ENCODE measurements at regions not wholly inside any gene's neighbourhood (a gene's known extent, or its start where the extent isn't known, plus 50 kb on each side); places are given as distances from the start of the nearest gene placed in this dataset.
"Not testable (repeated sequence)": the region's sequence is repeated elsewhere in the genome, so short reads cannot be mapped to it uniquely, and the experiment has no call there.

- no peak for DNase-seq (ENCODE audit: low read depth)
Observed at GRCh38 chr4:104549736-104550135, 55.0 kb upstream of the CXXC4 start.

- no peak for DNase-seq (ENCODE audit: low read depth)
Observed at GRCh38 chr4:104559502-104559901, 64.8 kb upstream of the CXXC4 start.

- DNase-seq (ENCODE audit: low read depth), result no peak
Observed at GRCh38 chr4:104571341-104571740, 76.6 kb upstream of the CXXC4 start.

GRCh38 chr4:104574371-104574770 lies 79.7 kb upstream of the CXXC4 start:
- no peak for DNase-seq (ENCODE audit: low read depth)

- no peak for DNase-seq (ENCODE audit: low read depth)
Observed at GRCh38 chr4:104575278-104575677, 80.6 kb upstream of the CXXC4 start.

- no peak for DNase-seq (ENCODE audit: low read depth)
Observed at GRCh38 chr4:104577405-104577804, 82.7 kb upstream of the CXXC4 start.

GRCh38 chr4:104581476-104581875 lies 86.8 kb upstream of the CXXC4 start:
- not testable (repeated sequence) for DNase-seq (ENCODE audit: low read depth)

- DNase-seq (ENCODE audit: low read depth), result not testable (repeated sequence)
Observed at GRCh38 chr4:104582056-104582455, 87.4 kb upstream of the CXXC4 start.

- DNase-seq (ENCODE audit: low read depth), result no peak
Observed at GRCh38 chr4:104589264-104589868, 94.7 kb upstream of the CXXC4 start.

GRCh38 chr4:104591510-104591911 lies 96.8 kb upstream of the CXXC4 start:
- DNase-seq (ENCODE audit: low read depth), result no peak

GRCh38 chr4:104592183-104592582 lies 97.5 kb upstream of the CXXC4 start:
- no peak for DNase-seq (ENCODE audit: low read depth)

GRCh38 chr4:104593019-104593418 lies 98.3 kb upstream of the CXXC4 start:
- DNase-seq (ENCODE audit: low read depth), result no peak

- no peak for DNase-seq (ENCODE audit: low read depth)
Observed at GRCh38 chr4:104596189-104596588, 101.5 kb upstream of the CXXC4 start.

- no peak for DNase-seq (ENCODE audit: low read depth)
Observed at GRCh38 chr4:104615496-104615895, 120.8 kb upstream of the CXXC4 start.

- no peak for DNase-seq (ENCODE audit: low read depth)
Observed at GRCh38 chr4:104615926-104616325, 121.2 kb upstream of the CXXC4 start.

GRCh38 chr4:104616401-104616820 lies 121.7 kb upstream of the CXXC4 start:
- DNase-seq (ENCODE audit: low read depth), result no peak

- DNase-seq (ENCODE audit: low read depth), result no peak
Observed at GRCh38 chr4:104625706-104626105, 131.0 kb upstream of the CXXC4 start.

- DNase-seq (ENCODE audit: low read depth), result no peak
Observed at GRCh38 chr4:104629601-104630000, 134.9 kb upstream of the CXXC4 start.

- no peak for DNase-seq (ENCODE audit: low read depth)
Observed at GRCh38 chr4:104630272-104630671, 135.6 kb upstream of the CXXC4 start.

GRCh38 chr4:104631000-104631399 lies 136.3 kb upstream of the CXXC4 start:
- no peak for DNase-seq (ENCODE audit: low read depth)

GRCh38 chr4:104641418-104641817 lies 146.7 kb upstream of the CXXC4 start:
- DNase-seq (ENCODE audit: low read depth), result no peak

- no peak for DNase-seq (ENCODE audit: low read depth)
Observed at GRCh38 chr4:104642521-104642920, 147.8 kb upstream of the CXXC4 start.

GRCh38 chr4:104643805-104644204 lies 149.1 kb upstream of the CXXC4 start:
- no peak for DNase-seq (ENCODE audit: low read depth)

GRCh38 chr4:104649631-104650030 lies 154.9 kb upstream of the CXXC4 start:
- DNase-seq (ENCODE audit: low read depth), result no peak

- DNase-seq (ENCODE audit: low read depth), result not testable (repeated sequence)
Observed at GRCh38 chr4:104662269-104662668, 167.6 kb upstream of the CXXC4 start.

Measured in GM04504 (cell line).